OCI-LY3 (cell line): ENCODE measurements at regions not wholly inside any gene's neighbourhood (a gene's known extent, or its start where the extent isn't known, plus 50 kb on each side); places are given as distances from the start of the nearest gene placed in this dataset.

ENCODE experiments used
- CTCF ChIP-seq: fragments of 200-600, 300-600 bp; sonication (generic); IDR thresholded peaks from 2 replicates; pipeline ENCODE4 v1.5.1; 2014; ENCODE audit warnings: antibody characterized with exemption, low read length, low read depth
- EZH2phosphoT487 ChIP-seq: fragments of 200-600 bp; shearing (Covaris generic); IDR thresholded peaks from 2 replicates; pipeline ENCODE4 v1.6.1; 2018; ENCODE audit warnings: antibody characterized with exemption, mixed run types, low read depth

DNA sequence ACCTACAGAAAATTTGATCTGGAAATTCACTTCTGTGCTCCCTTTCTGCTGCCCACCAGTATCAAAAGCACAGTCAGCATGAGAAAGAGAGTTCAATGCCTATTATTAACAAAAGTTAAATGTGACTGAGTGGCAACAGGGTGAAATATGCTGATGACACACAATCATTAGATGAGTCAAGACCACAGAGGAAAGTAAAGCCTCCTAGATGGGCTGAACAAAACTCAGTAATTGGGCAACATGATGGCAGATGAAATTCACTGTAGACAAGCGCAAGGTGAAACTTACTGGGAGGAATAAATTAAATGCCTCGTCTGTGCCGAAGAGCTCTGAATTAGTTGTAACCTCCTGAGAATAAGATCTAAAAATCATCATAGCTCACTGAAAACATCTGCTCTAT is 752.8 kb downstream of the IRX1 start:
- TF ChIP-seq CTCF (no peak), EZH2phosphoT487 (no peak)
